Progenitor cell of endocrine pancreas (in vitro differentiated cells): ENCODE measurements at regions not wholly inside any gene's neighbourhood (a gene's known extent, or its start where the extent isn't known, plus 50 kb on each side); places are given as distances from the start of the nearest gene placed in this dataset.

Experiments
- DNase-seq: peaks from one replicate; pipeline ENCODE4 v3.0.0; 2021; ENCODE audit warnings: low spot score; ENCODE audit not compliant: unreplicated experiment
- H3K27ac Mint-ChIP-seq: 2 replicates; pipeline ENCODE4 v1.8.0; 2021; ENCODE audit warnings: mild to moderate bottlenecking, moderate library complexity, mixed read lengths
- H3K27me3 Mint-ChIP-seq: 2 replicates; pipeline ENCODE4 v1.8.0; 2021; ENCODE audit warnings: mixed read lengths
- H3K36me3 Mint-ChIP-seq: 2 replicates; pipeline ENCODE4 v1.8.0; 2022; ENCODE audit warnings: mixed read lengths; ENCODE audit not compliant: insufficient read depth
- H3K4me1 Mint-ChIP-seq: 2 replicates; pipeline ENCODE4 v1.8.0; 2021; ENCODE audit warnings: low read depth, mixed read lengths
- H3K4me3 Mint-ChIP-seq: 2 replicates; pipeline ENCODE4 v1.8.0; 2021; ENCODE audit warnings: low read depth, mild to moderate bottlenecking, moderate library complexity, mixed read lengths
- H3K9me3 Mint-ChIP-seq: 2 replicates; pipeline ENCODE4 v1.8.0; 2021; ENCODE audit warnings: low read depth, mixed read lengths
- CTCF ChIP-seq: fragments of 200-600 bp; sonication (generic); IDR thresholded peaks from one replicate; pipeline ENCODE4 v1.5.0; 2021; ENCODE audit warnings: antibody characterized with exemption, mild to moderate bottlenecking; ENCODE audit not compliant: unreplicated experiment

GRCh38 chr2:18369760-18370159 lies 190.7 kb downstream of the RDH14 start:
- Mint-ChIP-seq H3K27me3 (no peaks in the 10 kb centered on the region), H3K36me3 (no peaks in the 10 kb centered on the region), H3K27ac (no peak overlapping the region), H3K9me3 (no peaks in the 10 kb centered on the region), H3K4me1 (no peaks in the 10 kb centered on the region), H3K4me3 (no peak overlapping the region)
- no peak for DNase-seq
- no peak for TF ChIP-seq CTCF

- H3K4me3 Mint-ChIP-seq: no peak overlapping the region
- H3K36me3 Mint-ChIP-seq: no peaks in the 10 kb centered on the region
- H3K9me3 Mint-ChIP-seq: no peaks in the 10 kb centered on the region
- H3K27ac Mint-ChIP-seq: no peak overlapping the region
- H3K4me1 Mint-ChIP-seq: no peaks in the 10 kb centered on the region
- DNase-seq: no peak
- H3K27me3 Mint-ChIP-seq: no peaks in the 10 kb centered on the region
- no peak for TF ChIP-seq CTCF
Observed at GRCh38 chr2:18368008-18368407, 192.4 kb downstream of the RDH14 start.

- H3K4me3 Mint-ChIP-seq: no peak overlapping the region
- H3K36me3 Mint-ChIP-seq: no peaks in the 10 kb centered on the region
- no peaks in the 10 kb centered on the region for H3K4me1 Mint-ChIP-seq
- no peak for TF ChIP-seq CTCF
- H3K27ac Mint-ChIP-seq: no peak overlapping the region
- DNase-seq: no peak
- H3K9me3 Mint-ChIP-seq: no peaks in the 10 kb centered on the region
- no peaks in the 10 kb centered on the region for H3K27me3 Mint-ChIP-seq
Observed at GRCh38 chr2:18365342-18365741, 195.1 kb downstream of the RDH14 start.

- H3K4me1 Mint-ChIP-seq: no peaks in the 10 kb centered on the region
- DNase-seq: no peak
- H3K9me3 Mint-ChIP-seq: no peaks in the 10 kb centered on the region
- no peak for TF ChIP-seq CTCF
- no peak overlapping the region for H3K4me3 Mint-ChIP-seq
- no peaks in the 10 kb centered on the region for H3K27me3 Mint-ChIP-seq
- H3K27ac Mint-ChIP-seq: no peak overlapping the region
- no peaks in the 10 kb centered on the region for H3K36me3 Mint-ChIP-seq
Observed at GRCh38 chr2:18363348-18363747, 197.1 kb downstream of the RDH14 start.

- Mint-ChIP-seq H3K27me3 (no peaks in the 10 kb centered on the region), H3K36me3 (no peaks in the 10 kb centered on the region), H3K4me1 (no peaks in the 10 kb centered on the region), H3K4me3 (no peak overlapping the region), H3K9me3 (no peaks in the 10 kb centered on the region), H3K27ac (no peak overlapping the region)
- no peak for TF ChIP-seq CTCF
- DNase-seq: no peak
Observed at GRCh38 chr2:18362696-18363095, 197.8 kb downstream of the RDH14 start.
